Thoracic aorta (tissue), 2 donors: ENCODE measurements at regions not wholly inside any gene's neighbourhood (a gene's known extent, or its start where the extent isn't known, plus 50 kb on each side); places are given as distances from the start of the nearest gene placed in this dataset.

Experiments
- ATAC-seq: fragments of 150-250 bp; one replicate; pipeline ENCODE4 v1.8.0; 2017; ENCODE audit warnings: low read depth; ENCODE audit not compliant: insufficient number of reproducible peaks, low FRiP score
- DNase-seq: peaks from one replicate; pipeline ENCODE4 v3.0.0-alpha.2; 2020; ENCODE audit warnings: low spot score
- H3K27ac ChIP-seq, 2 donors: fragments of 200-600 bp; sonication (generic); 1 replicate in 1 of 2; 2 replicates in 1 of 2; pipeline ENCODE4 v1.5.1; 2016; ENCODE audit warnings: mild to moderate bottlenecking in 2 of 2, moderate library complexity in 2 of 2
- H3K27me3 ChIP-seq: fragments of 200-600 bp; sonication (generic); replicated peaks from 2 replicates; pipeline ENCODE4 v1.6.0; 2016; ENCODE audit warnings: mild to moderate bottlenecking; ENCODE audit not compliant: insufficient read depth
- H3K36me3 ChIP-seq: fragments of 200-600 bp; sonication (generic); one replicate; pipeline ENCODE4 v1.5.1; 2016
- H3K4me1 ChIP-seq, 2 donors: fragments of 200-600 bp; sonication (generic); 1 replicate in 1 of 2; 2 replicates in 1 of 2; pipeline versions ENCODE4 v1.5.1 to v1.6.0; 2016; ENCODE audit warnings: low read depth in 2 of 2, mild to moderate bottlenecking in 1 of 2; ENCODE audit not compliant: control insufficient read depth in 1 of 2
- H3K4me3 ChIP-seq: fragments of 200-600 bp; sonication (generic); 2 replicates; pipeline ENCODE4 v1.5.1; 2016; ENCODE audit warnings: mild to moderate bottlenecking
- H3K9me3 ChIP-seq: fragments of 200-600 bp; sonication (generic); 2 replicates; pipeline ENCODE4 v1.5.1; 2016
- TF ChIP-seq, protein P1 (sequence below): fragments of 200-600 bp; sonication (generic); IDR thresholded peaks from one replicate; pipeline ENCODE4 v1.5.1; 2019; ENCODE audit warnings: antibody characterized with exemption

DNA sequence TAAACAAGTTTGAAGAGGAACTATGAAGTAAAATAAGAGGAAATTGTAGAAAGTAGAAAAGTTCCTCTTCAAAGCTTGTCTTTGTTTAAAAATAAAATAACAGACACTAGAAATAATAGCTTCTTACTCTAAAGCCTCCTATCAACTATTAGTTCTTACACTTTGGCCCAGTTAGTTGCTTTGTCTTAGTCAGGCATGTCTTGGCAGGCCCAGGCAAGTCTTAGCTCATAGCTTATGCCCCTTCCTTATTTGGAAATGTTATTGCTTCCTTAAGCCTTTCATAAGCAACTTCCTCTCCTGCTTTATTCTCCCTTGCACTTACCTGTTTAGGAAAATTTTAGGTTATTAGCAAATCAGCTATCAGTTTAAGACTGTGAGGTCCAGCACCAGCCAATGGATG, 950.6 kb upstream of the LRATD1 start:
- H3K27me3 ChIP-seq = no peaks in the 10 kb centered on the region
- TF ChIP-seq, protein P1, sequence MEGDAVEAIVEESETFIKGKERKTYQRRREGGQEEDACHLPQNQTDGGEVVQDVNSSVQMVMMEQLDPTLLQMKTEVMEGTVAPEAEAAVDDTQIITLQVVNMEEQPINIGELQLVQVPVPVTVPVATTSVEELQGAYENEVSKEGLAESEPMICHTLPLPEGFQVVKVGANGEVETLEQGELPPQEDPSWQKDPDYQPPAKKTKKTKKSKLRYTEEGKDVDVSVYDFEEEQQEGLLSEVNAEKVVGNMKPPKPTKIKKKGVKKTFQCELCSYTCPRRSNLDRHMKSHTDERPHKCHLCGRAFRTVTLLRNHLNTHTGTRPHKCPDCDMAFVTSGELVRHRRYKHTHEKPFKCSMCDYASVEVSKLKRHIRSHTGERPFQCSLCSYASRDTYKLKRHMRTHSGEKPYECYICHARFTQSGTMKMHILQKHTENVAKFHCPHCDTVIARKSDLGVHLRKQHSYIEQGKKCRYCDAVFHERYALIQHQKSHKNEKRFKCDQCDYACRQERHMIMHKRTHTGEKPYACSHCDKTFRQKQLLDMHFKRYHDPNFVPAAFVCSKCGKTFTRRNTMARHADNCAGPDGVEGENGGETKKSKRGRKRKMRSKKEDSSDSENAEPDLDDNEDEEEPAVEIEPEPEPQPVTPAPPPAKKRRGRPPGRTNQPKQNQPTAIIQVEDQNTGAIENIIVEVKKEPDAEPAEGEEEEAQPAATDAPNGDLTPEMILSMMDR = no peak
- H3K36me3 ChIP-seq = no peaks in the 10 kb centered on the region
- no peak for DNase-seq
- H3K27ac ChIP-seq = no peak overlapping the region
- no peak for ATAC-seq
- no peaks in the 10 kb centered on the region for H3K4me1 ChIP-seq
- no peak overlapping the region for H3K4me3 ChIP-seq
- peaks cover 6% of the 10 kb centered on the region for H3K9me3 ChIP-seq

DNA sequence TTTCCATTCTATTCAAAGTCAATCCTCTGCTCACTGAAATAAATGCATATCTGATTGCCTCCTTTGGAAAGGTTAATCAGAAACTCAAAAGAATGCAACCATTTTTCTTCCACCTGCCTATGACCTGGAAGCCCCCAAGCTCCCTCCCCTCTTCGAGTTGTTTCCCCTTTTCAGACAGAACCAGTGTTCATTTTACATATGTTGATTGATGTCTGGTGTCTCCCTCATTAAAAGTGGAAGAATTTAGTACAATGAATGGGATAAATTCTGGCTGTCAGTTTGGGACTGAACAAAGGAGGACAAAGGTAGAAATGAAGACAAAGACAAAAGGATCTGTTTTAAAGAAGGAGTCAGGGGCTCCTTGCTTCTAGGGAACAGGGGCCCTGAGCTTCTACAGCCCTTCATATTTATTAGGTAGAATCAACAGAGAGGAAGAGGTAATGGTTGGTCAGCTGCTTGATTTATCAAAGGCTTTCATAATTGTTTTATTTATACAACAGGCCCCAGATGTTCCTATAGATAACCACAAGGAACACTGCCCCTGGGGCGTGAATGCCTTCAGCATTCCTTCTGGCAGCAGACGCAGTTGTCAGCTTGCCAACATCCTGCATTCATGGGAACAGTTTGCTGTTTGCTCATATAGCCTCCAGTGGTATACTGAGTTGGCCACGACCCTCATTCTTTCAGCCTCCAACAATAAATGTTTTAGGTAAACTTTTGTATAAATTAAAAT, 949.8 kb upstream of the LRATD1 start:
- Histone ChIP-seq H3K4me3 (no peak overlapping the region), H3K4me1 (no peaks in the 10 kb centered on the region), H3K9me3 (peaks cover 6% of the 10 kb centered on the region), H3K36me3 (no peaks in the 10 kb centered on the region), H3K27ac (no peak overlapping the region), H3K27me3 (no peaks in the 10 kb centered on the region)
- ATAC-seq (no peak), DNase-seq (no peak)
- TF ChIP-seq, protein P1 = no peak

DNA sequence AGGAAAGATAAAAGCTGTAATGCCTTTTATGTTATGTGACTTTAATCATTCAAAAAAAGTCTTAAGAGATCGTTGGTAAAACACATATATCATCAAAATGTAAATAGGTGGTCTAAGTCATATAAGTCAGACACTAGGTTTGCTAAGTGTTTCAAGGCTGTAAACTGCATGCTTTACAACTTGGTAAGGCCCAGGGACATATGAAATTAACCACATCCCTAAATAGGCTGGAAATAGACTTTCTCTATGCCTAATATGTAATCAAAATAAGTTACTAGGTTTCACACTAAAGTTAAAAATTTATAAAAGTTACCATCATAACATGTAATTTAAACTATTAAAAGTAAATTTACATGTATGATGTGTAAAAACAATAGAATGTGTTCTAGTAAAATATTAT, 946.3 kb upstream of the LRATD1 start:
- Histone ChIP-seq H3K36me3 (no peaks in the 10 kb centered on the region), H3K9me3 (peaks cover 6% of the 10 kb centered on the region), H3K27me3 (no peaks in the 10 kb centered on the region), H3K4me3 (no peak overlapping the region), H3K4me1 (no peaks in the 10 kb centered on the region), H3K27ac (no peak overlapping the region)
- ATAC-seq = no peak
- DNase-seq = no peak
- TF ChIP-seq, protein P1 = no peak

DNA sequence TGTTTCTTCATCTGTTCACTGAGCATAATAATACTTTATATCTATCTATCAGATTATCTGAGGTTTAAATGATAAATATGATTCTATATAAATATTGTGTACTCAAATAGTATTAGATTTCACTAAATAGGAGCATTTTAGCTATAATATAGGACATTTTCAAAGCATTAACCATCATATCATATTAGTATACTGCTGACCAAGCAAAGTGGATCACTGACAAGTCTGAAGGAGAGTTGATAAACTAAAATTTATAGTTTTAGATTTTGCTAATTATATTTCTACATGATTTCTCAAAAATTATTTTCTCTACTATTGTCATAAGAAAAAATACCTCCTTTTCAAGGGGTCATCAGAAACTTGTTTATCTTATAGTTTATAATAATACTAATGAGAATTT, 937.8 kb upstream of the LRATD1 start:
- Histone ChIP-seq H3K4me3 (no peak overlapping the region), H3K27ac (no peak overlapping the region), H3K27me3 (no peaks in the 10 kb centered on the region), H3K4me1 (no peaks in the 10 kb centered on the region), H3K36me3 (no peaks in the 10 kb centered on the region), H3K9me3 (no peaks in the 10 kb centered on the region)
- no peak for DNase-seq
- TF ChIP-seq, protein P1 = no peak
- ATAC-seq = no peak

DNA sequence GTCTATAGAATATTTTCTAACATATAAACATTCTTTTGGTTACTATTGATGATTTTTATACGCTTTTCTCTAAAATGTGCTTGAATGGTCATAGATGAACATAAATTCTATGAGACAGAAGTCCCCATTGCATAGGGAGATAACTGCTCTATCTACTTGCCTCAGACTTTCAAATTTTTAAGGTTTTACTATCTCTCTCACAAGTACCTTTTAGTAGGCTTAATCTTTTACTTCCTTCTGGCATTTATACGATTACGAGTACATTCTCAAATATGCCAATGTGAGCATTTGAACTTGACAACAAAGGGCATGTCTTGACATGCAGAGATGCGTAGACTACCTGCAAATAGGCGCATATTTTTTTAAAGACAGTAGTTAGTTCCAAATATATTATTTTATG, 935.9 kb upstream of the LRATD1 start:
- no peaks in the 10 kb centered on the region for H3K9me3 ChIP-seq
- DNase-seq (no peak), ATAC-seq (no peak)
- no peaks in the 10 kb centered on the region for H3K27me3 ChIP-seq
- H3K4me1 ChIP-seq = no peaks in the 10 kb centered on the region
- no peak overlapping the region for H3K27ac ChIP-seq
- TF ChIP-seq, protein P1 = no peak
- no peaks in the 10 kb centered on the region for H3K36me3 ChIP-seq
- no peak overlapping the region for H3K4me3 ChIP-seq
